Nephron progenitor cell (in vitro differentiated cells): ENCODE measurements at regions not wholly inside any gene's neighbourhood (a gene's known extent, or its start where the extent isn't known, plus 50 kb on each side); places are given as distances from the start of the nearest gene placed in this dataset.

Experiments used
- DNase-seq: peaks from one replicate; pipeline ENCODE4 v3.0.0; 2021
- H3K27ac Mint-ChIP-seq: 2 replicates; pipeline ENCODE4 v1.8.0; 2021; ENCODE audit warnings: mild to moderate bottlenecking, moderate library complexity, mixed read lengths
- H3K27me3 Mint-ChIP-seq: 2 replicates; pipeline ENCODE4 v1.8.0; 2021; ENCODE audit warnings: mild to moderate bottlenecking, low read depth, mixed read lengths; ENCODE audit not compliant: poor library complexity
- H3K36me3 Mint-ChIP-seq: 2 replicates; pipeline ENCODE4 v1.8.0; 2021; ENCODE audit warnings: low read depth, mixed read lengths
- H3K4me1 Mint-ChIP-seq: 2 replicates; pipeline ENCODE4 v1.8.0; 2021; ENCODE audit warnings: mixed read lengths
- H3K4me3 Mint-ChIP-seq: 2 replicates; pipeline ENCODE4 v1.8.0; 2021; ENCODE audit warnings: mild to moderate bottlenecking, moderate library complexity, mixed read lengths
- H3K9me3 Mint-ChIP-seq: 2 replicates; pipeline ENCODE4 v1.8.0; 2021; ENCODE audit warnings: mild to moderate bottlenecking, moderate library complexity, mixed read lengths
- CTCF ChIP-seq: fragments of 200-600 bp; sonication (generic); IDR thresholded peaks from 2 replicates; pipeline ENCODE4 v1.5.0; 2021; ENCODE audit warnings: antibody characterized with exemption

- H3K27ac Mint-ChIP-seq: no peak overlapping the region
- peaks cover 5% of the 10 kb centered on the region for H3K36me3 Mint-ChIP-seq
- peaks cover 2% of the 10 kb centered on the region for H3K27me3 Mint-ChIP-seq
- no peak for TF ChIP-seq CTCF
- no peak for DNase-seq
- peaks cover 26% of the 10 kb centered on the region for H3K4me1 Mint-ChIP-seq
- no peak overlapping the region for H3K4me3 Mint-ChIP-seq
- peaks cover 21% of the 10 kb centered on the region for H3K9me3 Mint-ChIP-seq
These were observed 65.4 kb upstream of the GLS start for GRCh38 chr2:190815226-190815625.

GRCh38 chr2:190817082-190817481, 63.5 kb upstream of the GLS start:
- no peak for DNase-seq
- H3K9me3 Mint-ChIP-seq: peaks cover 21% of the 10 kb centered on the region
- H3K27me3 Mint-ChIP-seq: no peaks in the 10 kb centered on the region
- H3K27ac Mint-ChIP-seq: no peak overlapping the region
- peaks cover 37% of the 10 kb centered on the region for H3K4me1 Mint-ChIP-seq
- no peak overlapping the region for H3K4me3 Mint-ChIP-seq
- TF ChIP-seq CTCF: no peak
- peaks cover 5% of the 10 kb centered on the region for H3K36me3 Mint-ChIP-seq

- no peak overlapping the region for H3K27ac Mint-ChIP-seq
- TF ChIP-seq CTCF: no peak
- H3K27me3 Mint-ChIP-seq: no peaks in the 10 kb centered on the region
- H3K36me3 Mint-ChIP-seq: peaks cover 5% of the 10 kb centered on the region
- H3K4me3 Mint-ChIP-seq: no peak overlapping the region
- peaks cover 30% of the 10 kb centered on the region for H3K9me3 Mint-ChIP-seq
- DNase-seq: no peak
- peaks cover 33% of the 10 kb centered on the region for H3K4me1 Mint-ChIP-seq
These were observed 60.8 kb upstream of the GLS start for GRCh38 chr2:190819840-190820301.

- DNase-seq: no peak
- peaks cover 30% of the 10 kb centered on the region for H3K9me3 Mint-ChIP-seq
- TF ChIP-seq CTCF: no peak
- no peak overlapping the region for H3K4me3 Mint-ChIP-seq
- peaks cover 5% of the 10 kb centered on the region for H3K36me3 Mint-ChIP-seq
- peaks cover 33% of the 10 kb centered on the region for H3K4me1 Mint-ChIP-seq
- H3K27ac Mint-ChIP-seq: no peak overlapping the region
- peaks cover under 1% of the 10 kb centered on the region for H3K27me3 Mint-ChIP-seq
These were observed 60.2 kb upstream of the GLS start for GRCh38 chr2:190820416-190820815.

- H3K9me3 Mint-ChIP-seq: peaks cover 29% of the 10 kb centered on the region
- TF ChIP-seq CTCF: no peak
- no peak overlapping the region for H3K27ac Mint-ChIP-seq
- peaks cover 5% of the 10 kb centered on the region for H3K27me3 Mint-ChIP-seq
- peaks cover 33% of the 10 kb centered on the region for H3K4me1 Mint-ChIP-seq
- no peak overlapping the region for H3K4me3 Mint-ChIP-seq
- peaks cover 5% of the 10 kb centered on the region for H3K36me3 Mint-ChIP-seq
- no peak for DNase-seq
These were observed 58.6 kb upstream of the GLS start for GRCh38 chr2:190822043-190822442.

GRCh38 chr2:190827720-190828119, 52.9 kb upstream of the GLS start:
- Mint-ChIP-seq H3K9me3 (peaks cover 21% of the 10 kb centered on the region), H3K27me3 (peaks cover 12% of the 10 kb centered on the region), H3K4me3 (no peak overlapping the region), H3K27ac (no peak overlapping the region), H3K4me1 (peaks cover 2% of the 10 kb centered on the region), H3K36me3 (peaks cover 4% of the 10 kb centered on the region)
- TF ChIP-seq CTCF: no peak
- no peak for DNase-seq
